ENCODE measurements at regions not wholly inside any gene's neighbourhood (a gene's known extent, or its start where the extent isn't known, plus 50 kb on each side); places are given as distances from the start of the nearest gene placed in this dataset.

- no peak overlapping the region for H3K27ac ChIP-seq (ENCODE audit: low read length)
- no peaks in the 10 kb centered on the region for H3K27me3 ChIP-seq (ENCODE audit: control insufficient read depth, insufficient read depth, low read length)
- no peaks in the 10 kb centered on the region for H3K36me3 ChIP-seq (ENCODE audit: control insufficient read depth, low read depth, low read length)
- H3K4me3 ChIP-seq (ENCODE audit: low read length), result no peak overlapping the region
- peaks cover 14% of the 10 kb centered on the region for H3K4me1 ChIP-seq (ENCODE audit: control insufficient read depth, low read depth, low read length)
- H3K9ac ChIP-seq (ENCODE audit: low read length), result no peak overlapping the region
- no peaks in the 10 kb centered on the region for H3K9me3 ChIP-seq (ENCODE audit: control insufficient read depth, low read depth, low read length)
Observed at GRCh38 chr20:39541136-39541803, 579.1 kb downstream of the DHX35 start.

- H3K27ac ChIP-seq (ENCODE audit: low read length), result no peak overlapping the region
- no peaks in the 10 kb centered on the region for H3K36me3 ChIP-seq (ENCODE audit: control insufficient read depth, low read depth, low read length)
- H3K27me3 ChIP-seq (ENCODE audit: control insufficient read depth, insufficient read depth, low read length), result no peaks in the 10 kb centered on the region
- H3K4me1 ChIP-seq (ENCODE audit: control insufficient read depth, low read depth, low read length), result peaks cover 27% of the 10 kb centered on the region
- H3K4me3 ChIP-seq (ENCODE audit: low read length), result no peak overlapping the region
- no peaks in the 10 kb centered on the region for H3K9me3 ChIP-seq (ENCODE audit: control insufficient read depth, low read depth, low read length)
- H3K9ac ChIP-seq (ENCODE audit: low read length), result no peak overlapping the region
Observed at GRCh38 chr20:39538317-39538716, 576.2 kb downstream of the DHX35 start.

GRCh38 chr20:39535301-39535700 lies 573.2 kb downstream of the DHX35 start:
- Histone ChIP-seq H3K27ac (ENCODE audit: low read length) (no peak overlapping the region), H3K36me3 (ENCODE audit: control insufficient read depth, low read depth, low read length) (no peaks in the 10 kb centered on the region), H3K9me3 (ENCODE audit: control insufficient read depth, low read depth, low read length) (no peaks in the 10 kb centered on the region), H3K27me3 (ENCODE audit: control insufficient read depth, insufficient read depth, low read length) (no peaks in the 10 kb centered on the region), H3K9ac (ENCODE audit: low read length) (no peak overlapping the region), H3K4me1 (ENCODE audit: control insufficient read depth, low read depth, low read length) (peaks cover 17% of the 10 kb centered on the region), H3K4me3 (ENCODE audit: low read length) (no peak overlapping the region)

- Histone ChIP-seq H3K4me1 (ENCODE audit: control insufficient read depth, low read depth, low read length) (peaks cover 17% of the 10 kb centered on the region), H3K27ac (ENCODE audit: low read length) (no peak overlapping the region)
Observed at GRCh38 chr20:39534846-39535245, 572.7 kb downstream of the DHX35 start.

GRCh38 chr20:39533858-39534257 lies 571.7 kb downstream of the DHX35 start:
- no peaks in the 10 kb centered on the region for H3K9me3 ChIP-seq (ENCODE audit: control insufficient read depth, low read depth, low read length)
- no peak overlapping the region for H3K9ac ChIP-seq (ENCODE audit: low read length)
- H3K27me3 ChIP-seq (ENCODE audit: control insufficient read depth, insufficient read depth, low read length), result no peaks in the 10 kb centered on the region
- H3K36me3 ChIP-seq (ENCODE audit: control insufficient read depth, low read depth, low read length), result no peaks in the 10 kb centered on the region
- peaks cover 17% of the 10 kb centered on the region for H3K4me1 ChIP-seq (ENCODE audit: control insufficient read depth, low read depth, low read length)
- no peak overlapping the region for H3K4me3 ChIP-seq (ENCODE audit: low read length)
- H3K27ac ChIP-seq (ENCODE audit: low read length), result no peak overlapping the region

More at GRCh38 chr20:39534846-39535245, 572.7 kb downstream of the DHX35 start:
- H3K27me3 ChIP-seq (ENCODE audit: control insufficient read depth, insufficient read depth, low read length), result no peaks in the 10 kb centered on the region
- no peak overlapping the region for H3K4me3 ChIP-seq (ENCODE audit: low read length)
- no peak overlapping the region for H3K9ac ChIP-seq (ENCODE audit: low read length)
- no peaks in the 10 kb centered on the region for H3K9me3 ChIP-seq (ENCODE audit: control insufficient read depth, low read depth, low read length)
- no peaks in the 10 kb centered on the region for H3K36me3 ChIP-seq (ENCODE audit: control insufficient read depth, low read depth, low read length)

- no peak overlapping the region for H3K4me3 ChIP-seq (ENCODE audit: low read length)
- no peaks in the 10 kb centered on the region for H3K9me3 ChIP-seq (ENCODE audit: control insufficient read depth, low read depth, low read length)
- no peak overlapping the region for H3K27ac ChIP-seq (ENCODE audit: low read length)
- peaks cover 14% of the 10 kb centered on the region for H3K4me1 ChIP-seq (ENCODE audit: control insufficient read depth, low read depth, low read length)
- H3K27me3 ChIP-seq (ENCODE audit: control insufficient read depth, insufficient read depth, low read length), result no peaks in the 10 kb centered on the region
- no peaks in the 10 kb centered on the region for H3K36me3 ChIP-seq (ENCODE audit: control insufficient read depth, low read depth, low read length)
- no peak overlapping the region for H3K9ac ChIP-seq (ENCODE audit: low read length)
Observed at GRCh38 chr20:39532205-39532604, 570.1 kb downstream of the DHX35 start.

- Histone ChIP-seq H3K36me3 (ENCODE audit: control insufficient read depth, low read depth, low read length) (no peaks in the 10 kb centered on the region), H3K27ac (ENCODE audit: low read length) (no peak overlapping the region), H3K9ac (ENCODE audit: low read length) (no peak overlapping the region), H3K27me3 (ENCODE audit: control insufficient read depth, insufficient read depth, low read length) (no peaks in the 10 kb centered on the region), H3K4me1 (ENCODE audit: control insufficient read depth, low read depth, low read length) (no peaks in the 10 kb centered on the region), H3K9me3 (ENCODE audit: control insufficient read depth, low read depth, low read length) (no peaks in the 10 kb centered on the region), H3K4me3 (ENCODE audit: low read length) (no peak overlapping the region)
Observed at GRCh38 chr20:39528436-39528835, 566.3 kb downstream of the DHX35 start.

GRCh38 chr20:39524371-39524911 lies 562.3 kb downstream of the DHX35 start:
- Histone ChIP-seq H3K4me1 (ENCODE audit: control insufficient read depth, low read depth, low read length) (no peaks in the 10 kb centered on the region), H3K9ac (ENCODE audit: low read length) (no peak overlapping the region), H3K36me3 (ENCODE audit: control insufficient read depth, low read depth, low read length) (no peaks in the 10 kb centered on the region), H3K4me3 (ENCODE audit: low read length) (no peak overlapping the region), H3K27me3 (ENCODE audit: control insufficient read depth, insufficient read depth, low read length) (no peaks in the 10 kb centered on the region), H3K27ac (ENCODE audit: low read length) (no peak overlapping the region), H3K9me3 (ENCODE audit: control insufficient read depth, low read depth, low read length) (no peaks in the 10 kb centered on the region)

- Histone ChIP-seq H3K9ac (ENCODE audit: low read length) (no peak overlapping the region), H3K4me1 (ENCODE audit: control insufficient read depth, low read depth, low read length) (no peaks in the 10 kb centered on the region), H3K4me3 (ENCODE audit: low read length) (no peak overlapping the region), H3K27me3 (ENCODE audit: control insufficient read depth, insufficient read depth, low read length) (no peaks in the 10 kb centered on the region), H3K9me3 (ENCODE audit: control insufficient read depth, low read depth, low read length) (no peaks in the 10 kb centered on the region), H3K27ac (ENCODE audit: low read length) (no peak overlapping the region), H3K36me3 (ENCODE audit: control insufficient read depth, low read depth, low read length) (no peaks in the 10 kb centered on the region)
Observed at GRCh38 chr20:39523405-39523804, 561.3 kb downstream of the DHX35 start.

- H3K4me1 ChIP-seq (ENCODE audit: control insufficient read depth, low read depth, low read length), result no peaks in the 10 kb centered on the region
- no peak overlapping the region for H3K4me3 ChIP-seq (ENCODE audit: low read length)
- no peaks in the 10 kb centered on the region for H3K9me3 ChIP-seq (ENCODE audit: control insufficient read depth, low read depth, low read length)
- H3K27me3 ChIP-seq (ENCODE audit: control insufficient read depth, insufficient read depth, low read length), result no peaks in the 10 kb centered on the region
- no peaks in the 10 kb centered on the region for H3K36me3 ChIP-seq (ENCODE audit: control insufficient read depth, low read depth, low read length)
- H3K9ac ChIP-seq (ENCODE audit: low read length), result no peak overlapping the region
- no peak overlapping the region for H3K27ac ChIP-seq (ENCODE audit: low read length)
Observed at GRCh38 chr20:39518654-39519053, 556.5 kb downstream of the DHX35 start.

GRCh38 chr20:39516964-39517363 lies 554.8 kb downstream of the DHX35 start:
- no peaks in the 10 kb centered on the region for H3K4me1 ChIP-seq (ENCODE audit: control insufficient read depth, low read depth, low read length)
- H3K4me3 ChIP-seq (ENCODE audit: low read length), result no peak overlapping the region
- H3K27ac ChIP-seq (ENCODE audit: low read length), result no peak overlapping the region
- no peak overlapping the region for H3K9ac ChIP-seq (ENCODE audit: low read length)
- no peaks in the 10 kb centered on the region for H3K27me3 ChIP-seq (ENCODE audit: control insufficient read depth, insufficient read depth, low read length)
- no peaks in the 10 kb centered on the region for H3K36me3 ChIP-seq (ENCODE audit: control insufficient read depth, low read depth, low read length)
- H3K9me3 ChIP-seq (ENCODE audit: control insufficient read depth, low read depth, low read length), result no peaks in the 10 kb centered on the region

- H3K27me3 ChIP-seq (ENCODE audit: control insufficient read depth, insufficient read depth, low read length), result no peaks in the 10 kb centered on the region
- H3K9ac ChIP-seq (ENCODE audit: low read length), result no peak overlapping the region
- no peak overlapping the region for H3K27ac ChIP-seq (ENCODE audit: low read length)
- no peaks in the 10 kb centered on the region for H3K9me3 ChIP-seq (ENCODE audit: control insufficient read depth, low read depth, low read length)
- no peaks in the 10 kb centered on the region for H3K4me1 ChIP-seq (ENCODE audit: control insufficient read depth, low read depth, low read length)
- no peaks in the 10 kb centered on the region for H3K36me3 ChIP-seq (ENCODE audit: control insufficient read depth, low read depth, low read length)
- H3K4me3 ChIP-seq (ENCODE audit: low read length), result no peak overlapping the region
Observed at GRCh38 chr20:39504710-39505094, 542.6 kb downstream of the DHX35 start.
